NCI-H146 treated with DMSO at 0.1 percent for 48 hours (cell line): ENCODE measurements at regions not wholly inside any gene's neighbourhood (a gene's known extent, or its start where the extent isn't known, plus 50 kb on each side); places are given as distances from the start of the nearest gene placed in this dataset.
"Not testable (repeated sequence)": the region's sequence is repeated elsewhere in the genome, so short reads cannot be mapped to it uniquely, and the experiment has no call there.

Experiments
- DNase-seq: peaks from one replicate; lab custom pipeline; 2025; ENCODE audit not compliant: unreplicated experiment; lab: John Stamatoyannopoulos, UW

GRCh38 chr18:1039421-1039820, 134.8 kb downstream of the ADCYAP1 start:
- no peak for DNase-seq

- not testable (repeated sequence) for DNase-seq
These were observed 138.4 kb downstream of the ADCYAP1 start for GRCh38 chr18:1043039-1043438.

- no peak for DNase-seq
These were observed 141.0 kb downstream of the ADCYAP1 start for GRCh38 chr18:1045658-1046057.

GRCh38 chr18:1047406-1047805, 142.7 kb downstream of the ADCYAP1 start:
- DNase-seq, result no peak

GRCh38 chr18:1048032-1048431, 143.4 kb downstream of the ADCYAP1 start:
- no peak for DNase-seq

GRCh38 chr18:1049173-1049572, 144.5 kb downstream of the ADCYAP1 start:
- DNase-seq, result no peak

GRCh38 chr18:1050012-1050657, 145.5 kb downstream of the ADCYAP1 start:
- no peak for DNase-seq

GRCh38 chr18:1052301-1052700, 147.6 kb downstream of the ADCYAP1 start:
- no peak for DNase-seq

- DNase-seq, result no peak
These were observed 149.0 kb downstream of the ADCYAP1 start for GRCh38 chr18:1053331-1054315.

GRCh38 chr18:1056404-1056803, 151.7 kb downstream of the ADCYAP1 start:
- DNase-seq, result no peak

GRCh38 chr18:1057367-1057766, 152.7 kb downstream of the ADCYAP1 start:
- no peak for DNase-seq

- peak; percentile 51 for DNase-seq
These were observed 157.9 kb downstream of the ADCYAP1 start for GRCh38 chr18:1062588-1062987.

GRCh38 chr18:1075322-1075721, 170.7 kb downstream of the ADCYAP1 start:
- peak; percentile 99 for DNase-seq

GRCh38 chr18:1075876-1076275, 171.2 kb downstream of the ADCYAP1 start:
- DNase-seq, result no peak

GRCh38 chr18:1078301-1078700, 173.6 kb downstream of the ADCYAP1 start:
- no peak for DNase-seq

- DNase-seq, result not testable (repeated sequence)
These were observed 179.0 kb downstream of the ADCYAP1 start for GRCh38 chr18:1083675-1084074.

GRCh38 chr18:1090758-1091157, 186.1 kb downstream of the ADCYAP1 start:
- DNase-seq, result peak; percentile 83

GRCh38 chr18:1092228-1092627, 187.6 kb downstream of the ADCYAP1 start:
- DNase-seq, result no peak

GRCh38 chr18:1094409-1094808, 189.7 kb downstream of the ADCYAP1 start:
- no peak for DNase-seq

- DNase-seq, result not testable (repeated sequence)
These were observed 193.5 kb downstream of the ADCYAP1 start for GRCh38 chr18:1097991-1098735.

- DNase-seq, result no peak
These were observed 198.2 kb downstream of the ADCYAP1 start for GRCh38 chr18:1102848-1103247.
